ENCODE measurements at regions not wholly inside any gene's neighbourhood (a gene's known extent, or its start where the extent isn't known, plus 50 kb on each side); places are given as distances from the start of the nearest gene placed in this dataset.
"Not testable (repeated sequence)": the region's sequence is repeated elsewhere in the genome, so short reads cannot be mapped to it uniquely, and the experiment has no call there.

GRCh38 chr14:19203250-19203972 is 230.7 kb downstream of the POTEG start:
- H3K9me3 ChIP-seq; H3K27ac ChIP-seq; H3K27me3 ChIP-seq; intact Hi-C loops (cut with DNase I); H3K4me3 ChIP-seq; H3K9ac ChIP-seq (ENCODE audit: low read depth in 2 of 2, low read length in 2 of 2); DNase-seq; H3K36me3 ChIP-seq; H3K4me1 ChIP-seq: not testable (repeated sequence)

- H3K9ac ChIP-seq (ENCODE audit: low read depth in 2 of 2, low read length in 2 of 2); H3K4me3 ChIP-seq; DNase-seq; H3K27me3 ChIP-seq; intact Hi-C loops (cut with DNase I); H3K4me1 ChIP-seq; H3K27ac ChIP-seq; H3K36me3 ChIP-seq; H3K9me3 ChIP-seq: not testable (repeated sequence)
Observed at GRCh38 chr14:19204827-19205226, 229.3 kb downstream of the POTEG start.

- DNase-seq; H3K4me1 ChIP-seq; H3K27ac ChIP-seq; H3K27me3 ChIP-seq; H3K9ac ChIP-seq (ENCODE audit: low read depth in 2 of 2, low read length in 2 of 2); H3K36me3 ChIP-seq; H3K9me3 ChIP-seq; intact Hi-C loops (cut with DNase I); H3K4me3 ChIP-seq: not testable (repeated sequence)
Observed at GRCh38 chr14:19216480-19216879, 217.7 kb downstream of the POTEG start.

- H3K4me1 ChIP-seq; H3K4me3 ChIP-seq; intact Hi-C loops (cut with DNase I); H3K9me3 ChIP-seq; DNase-seq; H3K27ac ChIP-seq; H3K9ac ChIP-seq (ENCODE audit: low read depth in 2 of 2, low read length in 2 of 2); H3K36me3 ChIP-seq; H3K27me3 ChIP-seq: not testable (repeated sequence)
Observed at GRCh38 chr14:19219423-19219822, 214.7 kb downstream of the POTEG start.

- H3K36me3 ChIP-seq, H3K27me3 ChIP-seq, H3K4me1 ChIP-seq: not testable (repeated sequence)
Observed at GRCh38 chr14:19231421-19231820, 202.7 kb downstream of the POTEG start.

GRCh38 chr14:19234059-19234458 is 200.1 kb downstream of the POTEG start:
- H3K4me1 ChIP-seq; H3K9ac ChIP-seq (ENCODE audit: low read depth in 2 of 2, low read length in 2 of 2); H3K27ac ChIP-seq; H3K9me3 ChIP-seq; H3K36me3 ChIP-seq; DNase-seq; H3K4me3 ChIP-seq; H3K27me3 ChIP-seq; intact Hi-C loops (cut with DNase I): not testable (repeated sequence)

More at GRCh38 chr14:19231421-19231820, 202.7 kb downstream of the POTEG start:
- H3K9me3 ChIP-seq; intact Hi-C loops (cut with DNase I); DNase-seq; H3K27ac ChIP-seq; H3K9ac ChIP-seq (ENCODE audit: low read depth in 2 of 2, low read length in 2 of 2); H3K4me3 ChIP-seq: not testable (repeated sequence)

- H3K9ac ChIP-seq (ENCODE audit: low read depth in 2 of 2, low read length in 2 of 2); H3K4me1 ChIP-seq; DNase-seq; H3K27me3 ChIP-seq; intact Hi-C loops (cut with DNase I); H3K27ac ChIP-seq; H3K4me3 ChIP-seq; H3K9me3 ChIP-seq; H3K36me3 ChIP-seq: not testable (repeated sequence)
Observed at GRCh38 chr14:19237656-19238055, 196.5 kb downstream of the POTEG start.

GRCh38 chr14:19238584-19238983 is 195.6 kb downstream of the POTEG start:
- H3K9me3 ChIP-seq; H3K27ac ChIP-seq; H3K4me3 ChIP-seq; H3K27me3 ChIP-seq; H3K36me3 ChIP-seq; DNase-seq; intact Hi-C loops (cut with DNase I); H3K4me1 ChIP-seq; H3K9ac ChIP-seq (ENCODE audit: low read depth in 2 of 2, low read length in 2 of 2): not testable (repeated sequence)

GRCh38 chr14:19239981-19240380 is 194.2 kb downstream of the POTEG start:
- H3K27me3 ChIP-seq; H3K9ac ChIP-seq (ENCODE audit: low read depth in 2 of 2, low read length in 2 of 2); H3K4me3 ChIP-seq; intact Hi-C loops (cut with DNase I); H3K9me3 ChIP-seq; H3K27ac ChIP-seq; H3K36me3 ChIP-seq; H3K4me1 ChIP-seq; DNase-seq: not testable (repeated sequence)

- intact Hi-C loops (cut with DNase I); H3K9me3 ChIP-seq; H3K27ac ChIP-seq; H3K9ac ChIP-seq (ENCODE audit: low read depth in 2 of 2, low read length in 2 of 2); DNase-seq; H3K4me3 ChIP-seq; H3K36me3 ChIP-seq; H3K4me1 ChIP-seq; H3K27me3 ChIP-seq: not testable (repeated sequence)
Observed at GRCh38 chr14:19240387-19240786, 193.8 kb downstream of the POTEG start.

GRCh38 chr14:19241451-19241850 is 192.7 kb downstream of the POTEG start:
- H3K9me3 ChIP-seq; H3K9ac ChIP-seq (ENCODE audit: low read depth in 2 of 2, low read length in 2 of 2); intact Hi-C loops (cut with DNase I); DNase-seq; H3K27me3 ChIP-seq; H3K4me1 ChIP-seq; H3K4me3 ChIP-seq; H3K36me3 ChIP-seq; H3K27ac ChIP-seq: not testable (repeated sequence)

- H3K4me1 ChIP-seq; DNase-seq; H3K27ac ChIP-seq; H3K9ac ChIP-seq (ENCODE audit: low read depth in 2 of 2, low read length in 2 of 2); H3K36me3 ChIP-seq; H3K4me3 ChIP-seq; H3K27me3 ChIP-seq; H3K9me3 ChIP-seq; intact Hi-C loops (cut with DNase I): not testable (repeated sequence)
Observed at GRCh38 chr14:19242529-19242928, 191.6 kb downstream of the POTEG start.

- intact Hi-C loops (cut with DNase I); H3K9ac ChIP-seq (ENCODE audit: low read depth in 2 of 2, low read length in 2 of 2); H3K9me3 ChIP-seq; H3K36me3 ChIP-seq; H3K27ac ChIP-seq; DNase-seq; H3K4me3 ChIP-seq; H3K4me1 ChIP-seq; H3K27me3 ChIP-seq: not testable (repeated sequence)
Observed at GRCh38 chr14:19266908-19267307, 167.2 kb downstream of the POTEG start.

GRCh38 chr14:19267636-19268035 is 166.5 kb downstream of the POTEG start:
- H3K9me3 ChIP-seq; H3K36me3 ChIP-seq; H3K9ac ChIP-seq (ENCODE audit: low read depth in 2 of 2, low read length in 2 of 2); H3K4me1 ChIP-seq; H3K27ac ChIP-seq; H3K4me3 ChIP-seq; intact Hi-C loops (cut with DNase I); H3K27me3 ChIP-seq: not testable (repeated sequence)
- DNase-seq, result peak; percentile 10

All from colonic mucosa (tissue), 4 donors.